ENCODE measurements at regions not wholly inside any gene's neighbourhood (a gene's known extent, or its start where the extent isn't known, plus 50 kb on each side); places are given as distances from the start of the nearest gene placed in this dataset.

DNA sequence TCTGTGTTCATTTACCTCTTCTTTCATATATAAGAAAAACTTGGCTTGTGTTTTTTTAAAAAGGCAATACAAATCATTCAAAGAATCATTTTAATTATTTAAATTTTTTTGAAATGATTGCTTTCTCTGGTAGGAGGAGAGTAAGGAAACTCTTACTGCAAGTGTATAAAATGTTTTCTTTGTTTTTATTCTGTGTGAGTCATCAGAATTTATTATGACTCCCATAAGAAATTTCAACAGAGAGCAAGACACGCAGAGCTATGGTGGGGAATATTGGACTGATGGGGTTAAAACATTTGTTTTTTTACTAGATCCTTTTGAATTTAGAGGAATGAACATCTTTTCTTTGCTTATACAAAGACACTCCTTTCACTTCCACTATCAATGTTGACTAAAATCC lies 119.1 kb upstream of the ATXN7L3B start:
- ATAC-seq (ENCODE audit: low read depth) (no peak), DNase-seq (no peak)
- Mint-ChIP-seq H3K4me1 (no peaks in the 10 kb centered on the region), H3K9me3 (no peaks in the 10 kb centered on the region), H3K4me3 (no peak overlapping the region), H3K36me3 (ENCODE audit: low read depth) (no peaks in the 10 kb centered on the region), H3K27me3 (no peaks in the 10 kb centered on the region), H3K27ac (no peak overlapping the region)
- TF ChIP-seq, protein P1, sequence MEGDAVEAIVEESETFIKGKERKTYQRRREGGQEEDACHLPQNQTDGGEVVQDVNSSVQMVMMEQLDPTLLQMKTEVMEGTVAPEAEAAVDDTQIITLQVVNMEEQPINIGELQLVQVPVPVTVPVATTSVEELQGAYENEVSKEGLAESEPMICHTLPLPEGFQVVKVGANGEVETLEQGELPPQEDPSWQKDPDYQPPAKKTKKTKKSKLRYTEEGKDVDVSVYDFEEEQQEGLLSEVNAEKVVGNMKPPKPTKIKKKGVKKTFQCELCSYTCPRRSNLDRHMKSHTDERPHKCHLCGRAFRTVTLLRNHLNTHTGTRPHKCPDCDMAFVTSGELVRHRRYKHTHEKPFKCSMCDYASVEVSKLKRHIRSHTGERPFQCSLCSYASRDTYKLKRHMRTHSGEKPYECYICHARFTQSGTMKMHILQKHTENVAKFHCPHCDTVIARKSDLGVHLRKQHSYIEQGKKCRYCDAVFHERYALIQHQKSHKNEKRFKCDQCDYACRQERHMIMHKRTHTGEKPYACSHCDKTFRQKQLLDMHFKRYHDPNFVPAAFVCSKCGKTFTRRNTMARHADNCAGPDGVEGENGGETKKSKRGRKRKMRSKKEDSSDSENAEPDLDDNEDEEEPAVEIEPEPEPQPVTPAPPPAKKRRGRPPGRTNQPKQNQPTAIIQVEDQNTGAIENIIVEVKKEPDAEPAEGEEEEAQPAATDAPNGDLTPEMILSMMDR (IDR thresholded peaks at IDR 0.05): no peak
- intact Hi-C loops (cut with micrococcal nuclease): no loop called here
- POLR2A ChIA-PET: no interaction called here
- CTCF ChIA-PET: no interaction called here

DNA sequence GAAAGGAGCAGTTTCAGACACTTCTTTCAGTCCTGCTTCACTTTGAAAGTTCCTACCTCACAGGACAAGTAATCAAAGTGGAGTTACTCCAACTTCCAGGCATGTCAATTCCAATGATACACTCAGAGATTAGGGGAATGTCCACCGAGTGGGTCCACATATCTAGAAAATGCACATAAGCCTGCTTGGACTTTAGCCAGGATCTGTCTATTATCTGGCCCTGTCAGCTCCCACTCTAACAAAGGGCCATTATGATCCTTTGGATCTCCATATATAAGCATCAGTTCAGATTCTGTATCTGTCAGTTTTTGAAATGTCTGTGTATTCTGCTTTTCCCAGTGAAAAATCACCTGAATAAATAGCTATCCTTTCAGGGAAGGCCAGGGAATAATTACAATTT lies 112.9 kb upstream of the ATXN7L3B start:
- ATAC-seq (ENCODE audit: low read depth) (no peak), DNase-seq (no peak)
- POLR2A ChIA-PET: no interaction called here
- TF ChIP-seq, protein P1 (IDR thresholded peaks at IDR 0.05): no peak
- CTCF ChIA-PET: no interaction called here
- H3K36me3 Mint-ChIP-seq (ENCODE audit: low read depth): no peaks in the 10 kb centered on the region
- no peaks in the 10 kb centered on the region for H3K4me1 Mint-ChIP-seq
- no peak overlapping the region for H3K4me3 Mint-ChIP-seq
- H3K9me3 Mint-ChIP-seq: peaks cover 2% of the 10 kb centered on the region
- intact Hi-C loops (cut with micrococcal nuclease): no loop called here
- no peaks in the 10 kb centered on the region for H3K27me3 Mint-ChIP-seq
- no peak overlapping the region for H3K27ac Mint-ChIP-seq

DNA sequence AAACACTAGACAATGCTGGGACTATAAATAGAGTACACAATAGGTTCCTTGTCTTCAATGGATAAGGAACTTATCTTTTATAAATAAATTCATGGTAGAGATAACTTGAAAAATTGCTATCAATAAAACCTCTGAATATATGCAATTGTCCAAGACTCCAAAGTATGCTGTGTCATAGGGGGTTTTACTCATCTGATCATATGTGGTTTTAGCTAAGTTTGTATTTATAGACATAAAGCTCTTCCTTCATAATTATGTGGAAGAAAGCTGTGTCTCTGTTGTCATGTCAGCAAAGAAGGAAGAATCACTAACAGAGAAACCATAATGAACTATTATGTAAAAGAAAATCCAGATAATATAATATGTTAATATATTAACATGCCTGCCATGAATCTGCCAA lies 111.5 kb upstream of the ATXN7L3B start:
- H3K4me1 Mint-ChIP-seq: no peaks in the 10 kb centered on the region
- no peaks in the 10 kb centered on the region for H3K27me3 Mint-ChIP-seq
- ChIA-PET POLR2A (no interaction called here), CTCF (no interaction called here)
- H3K4me3 Mint-ChIP-seq: no peak overlapping the region
- H3K36me3 Mint-ChIP-seq (ENCODE audit: low read depth): no peaks in the 10 kb centered on the region
- TF ChIP-seq, protein P1 (IDR thresholded peaks at IDR 0.05): no peak
- peaks cover 2% of the 10 kb centered on the region for H3K9me3 Mint-ChIP-seq
- no peak overlapping the region for H3K27ac Mint-ChIP-seq
- DNase-seq (no peak), ATAC-seq (ENCODE audit: low read depth) (no peak)
- intact Hi-C loops (cut with micrococcal nuclease): no loop called here

DNA sequence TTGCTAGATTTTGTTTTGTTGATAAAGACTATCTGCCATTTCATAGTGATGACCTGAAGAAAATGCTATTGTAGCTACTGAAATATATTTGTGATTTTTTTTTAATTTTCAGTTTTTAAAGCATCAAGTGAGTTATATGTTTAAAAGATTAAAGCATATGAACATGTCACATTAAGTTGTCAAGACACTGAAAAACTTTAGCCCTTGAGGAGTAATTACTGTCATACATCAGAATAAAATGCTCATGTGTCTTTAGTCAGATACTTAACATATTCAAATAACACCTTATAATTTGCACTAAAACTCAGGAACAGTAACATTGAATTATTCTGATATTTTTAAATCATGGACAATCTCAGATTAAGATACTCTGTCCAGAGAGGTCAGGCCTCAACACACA lies 108.1 kb upstream of the ATXN7L3B start:
- Mint-ChIP-seq H3K36me3 (ENCODE audit: low read depth) (no peaks in the 10 kb centered on the region), H3K9me3 (peaks cover 2% of the 10 kb centered on the region), H3K4me1 (no peaks in the 10 kb centered on the region), H3K27me3 (no peaks in the 10 kb centered on the region), H3K27ac (no peak overlapping the region), H3K4me3 (no peak overlapping the region)
- ATAC-seq (ENCODE audit: low read depth): no peak
- intact Hi-C loops (cut with micrococcal nuclease): no loop called here
- no peak for DNase-seq
- ChIA-PET CTCF (no interaction called here), POLR2A (no interaction called here)
- TF ChIP-seq, protein P1 (IDR thresholded peaks at IDR 0.05): no peak

DNA sequence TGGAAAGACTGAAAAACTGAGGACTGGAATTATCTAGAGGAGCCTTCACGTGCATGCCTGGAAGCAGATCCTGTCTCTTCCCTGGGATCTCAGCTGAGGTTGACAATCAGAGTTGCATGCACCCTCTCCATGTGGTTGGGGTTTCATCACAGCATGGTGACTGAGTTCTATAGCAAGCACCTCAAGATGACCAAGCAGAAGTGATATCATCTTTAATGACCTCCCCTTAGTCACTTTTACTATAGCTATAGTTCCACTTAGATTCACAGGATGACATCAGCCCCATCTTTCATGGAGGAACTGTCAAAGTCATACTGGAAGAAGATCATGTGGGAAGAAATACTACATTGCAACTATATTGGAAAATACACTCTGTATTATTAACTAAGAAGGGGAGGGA lies 105.8 kb upstream of the ATXN7L3B start:
- H3K4me1 Mint-ChIP-seq: no peaks in the 10 kb centered on the region
- ATAC-seq (ENCODE audit: low read depth) (no peak), DNase-seq (no peak)
- no peaks in the 10 kb centered on the region for H3K27me3 Mint-ChIP-seq
- no peak overlapping the region for H3K4me3 Mint-ChIP-seq
- TF ChIP-seq, protein P1 (IDR thresholded peaks at IDR 0.05): no peak
- CTCF ChIA-PET: no interaction called here
- no peak overlapping the region for H3K27ac Mint-ChIP-seq
- peaks cover 2% of the 10 kb centered on the region for H3K9me3 Mint-ChIP-seq
- H3K36me3 Mint-ChIP-seq (ENCODE audit: low read depth): no peaks in the 10 kb centered on the region
- POLR2A ChIA-PET: no interaction called here
- intact Hi-C loops (cut with micrococcal nuclease): no loop called here

Measured in activated B cell treated with CpG ODN at 0.5 μM for 24 hours (primary cell).